ENCODE measurements at regions not wholly inside any gene's neighbourhood (a gene's known extent, or its start where the extent isn't known, plus 50 kb on each side); places are given as distances from the start of the nearest gene placed in this dataset.

GRCh38 chr6:90790696-90791095 lies 203.8 kb upstream of the MAP3K7 start:
- Histone ChIP-seq H3K9me3 (ENCODE audit: control insufficient read depth, insufficient read depth, low read length) (no peaks in the 10 kb centered on the region), H3K27me3 (ENCODE audit: control insufficient read depth, insufficient read depth, low read length) (no peaks in the 10 kb centered on the region), H3K4me3 (ENCODE audit: low read depth, low read length) (no peak overlapping the region), H3K27ac (ENCODE audit: low read depth, low read length) (no peak overlapping the region)
- POLR2A ChIA-PET: no interaction called here
- no peak for TF ChIP-seq CTCF (IDR thresholded peaks at IDR 0.05; ENCODE audit: low read depth, low read length)
- CTCF ChIA-PET: no interaction called here
- DNase-seq (ENCODE audit: low read depth, low spot score): peak; percentile 33

DNA sequence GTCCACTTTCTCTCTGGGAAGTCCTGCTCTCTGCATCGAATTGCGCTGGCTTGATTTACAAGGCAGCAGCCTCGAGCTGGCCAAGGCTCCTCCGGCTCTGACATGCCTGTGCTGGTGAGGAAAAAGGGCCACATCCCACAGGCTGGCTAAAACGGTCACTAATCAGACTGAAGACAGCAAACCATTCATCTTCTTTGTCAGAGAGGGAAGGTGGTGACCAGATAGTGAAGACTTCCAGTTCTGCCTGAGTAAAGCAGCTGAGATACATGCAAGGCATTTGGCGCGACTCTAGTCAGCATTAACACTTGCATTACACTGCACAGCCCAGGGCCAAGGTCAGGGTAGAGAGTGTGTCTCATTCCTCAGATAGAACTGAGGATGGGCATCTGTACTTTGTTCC lies 203.2 kb upstream of the MAP3K7 start:
- ChIA-PET POLR2A (no interaction called here), CTCF (no interaction called here)
- no peaks in the 10 kb centered on the region for H3K27me3 ChIP-seq (ENCODE audit: control insufficient read depth, insufficient read depth, low read length)
- no peak for TF ChIP-seq CTCF (IDR thresholded peaks at IDR 0.05; ENCODE audit: low read depth, low read length)
- H3K9me3 ChIP-seq (ENCODE audit: control insufficient read depth, insufficient read depth, low read length): no peaks in the 10 kb centered on the region
- H3K27ac ChIP-seq (ENCODE audit: low read depth, low read length): peak overlapping the region; percentile 53
- no peak overlapping the region for H3K4me3 ChIP-seq (ENCODE audit: low read depth, low read length)
- no peak for DNase-seq (ENCODE audit: low read depth, low spot score)

DNA sequence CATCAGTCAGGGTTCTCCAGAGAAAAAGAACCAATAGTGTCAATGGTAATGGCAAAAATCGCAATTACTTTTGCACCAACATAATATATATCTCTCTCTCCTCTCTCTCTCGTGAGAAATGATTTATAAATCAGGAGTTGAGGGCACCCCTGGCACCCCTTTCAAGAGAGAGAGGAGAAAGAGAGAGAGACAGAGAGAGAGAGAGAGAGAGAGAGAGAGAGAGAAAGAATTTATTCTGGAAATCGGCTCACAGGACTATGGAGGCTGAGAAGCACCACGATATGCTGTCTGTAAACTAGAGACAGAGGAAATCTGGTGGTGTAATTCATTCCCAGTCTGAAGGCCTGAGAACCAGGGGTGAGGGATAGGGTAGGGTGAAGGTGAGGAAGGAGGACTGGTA lies 201.9 kb upstream of the MAP3K7 start:
- no peak for TF ChIP-seq CTCF (IDR thresholded peaks at IDR 0.05; ENCODE audit: low read depth, low read length)
- Histone ChIP-seq H3K27ac (ENCODE audit: low read depth, low read length) (no peak overlapping the region), H3K27me3 (ENCODE audit: control insufficient read depth, insufficient read depth, low read length) (no peaks in the 10 kb centered on the region), H3K9me3 (ENCODE audit: control insufficient read depth, insufficient read depth, low read length) (no peaks in the 10 kb centered on the region), H3K4me3 (ENCODE audit: low read depth, low read length) (no peak overlapping the region)
- ChIA-PET POLR2A (no interaction called here), CTCF (no interaction called here)
- no peak for DNase-seq (ENCODE audit: low read depth, low spot score)

DNA sequence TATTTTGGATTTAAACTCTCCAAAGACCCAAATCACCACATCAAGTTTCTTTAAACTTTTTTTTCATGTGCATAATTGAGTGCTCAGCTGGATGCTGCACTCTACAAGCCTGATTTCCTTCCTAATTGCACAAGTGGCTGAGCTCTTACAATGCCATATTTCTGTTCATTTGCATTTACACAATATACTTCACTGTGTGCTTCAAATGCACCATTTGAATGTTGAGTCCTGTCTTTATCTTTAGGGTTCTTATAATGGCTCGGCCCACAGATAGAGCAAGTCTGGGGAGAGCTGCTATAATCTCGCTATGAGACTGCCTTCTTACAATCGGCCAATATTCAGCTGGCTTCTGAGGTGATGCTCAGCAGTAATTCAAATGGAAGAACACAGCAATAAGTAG lies 200.6 kb upstream of the MAP3K7 start:
- no peak overlapping the region for H3K27ac ChIP-seq (ENCODE audit: low read depth, low read length)
- no peak for DNase-seq (ENCODE audit: low read depth, low spot score)
- no peaks in the 10 kb centered on the region for H3K27me3 ChIP-seq (ENCODE audit: control insufficient read depth, insufficient read depth, low read length)
- CTCF ChIA-PET: no interaction called here
- POLR2A ChIA-PET: no interaction called here
- H3K4me3 ChIP-seq (ENCODE audit: low read depth, low read length): no peak overlapping the region
- TF ChIP-seq CTCF (IDR thresholded peaks at IDR 0.05; ENCODE audit: low read depth, low read length): no peak
- no peaks in the 10 kb centered on the region for H3K9me3 ChIP-seq (ENCODE audit: control insufficient read depth, insufficient read depth, low read length)

DNA sequence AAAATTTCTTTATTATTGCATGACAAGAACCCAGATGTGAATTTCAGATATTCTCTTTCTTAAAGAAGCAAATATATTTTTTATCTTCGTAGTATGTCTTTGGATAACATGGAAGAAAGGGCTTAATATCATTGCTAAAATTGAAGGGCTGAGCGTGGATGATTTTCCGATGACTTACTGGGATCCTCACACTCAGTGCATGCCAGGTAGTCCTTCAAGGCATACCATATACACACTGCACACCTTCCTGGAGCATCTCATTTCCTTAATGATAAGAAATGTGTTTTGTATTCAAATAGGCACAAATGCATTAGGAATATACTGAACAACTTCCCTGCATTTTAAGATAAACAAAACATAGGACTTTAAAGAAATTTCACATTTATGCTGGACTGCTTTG lies 193.9 kb upstream of the MAP3K7 start:
- Histone ChIP-seq H3K27me3 (ENCODE audit: control insufficient read depth, insufficient read depth, low read length) (no peaks in the 10 kb centered on the region), H3K9me3 (ENCODE audit: control insufficient read depth, insufficient read depth, low read length) (no peaks in the 10 kb centered on the region), H3K27ac (ENCODE audit: low read depth, low read length) (no peak overlapping the region), H3K4me3 (ENCODE audit: low read depth, low read length) (no peak overlapping the region)
- ChIA-PET POLR2A (no interaction called here), CTCF (no interaction called here)
- DNase-seq (ENCODE audit: low read depth, low spot score): no peak
- TF ChIP-seq CTCF (IDR thresholded peaks at IDR 0.05; ENCODE audit: low read depth, low read length): no peak

Data from AG04450 (cell line).